Tibial nerve (tissue), 4 donors: ENCODE measurements at regions not wholly inside any gene's neighbourhood (a gene's known extent, or its start where the extent isn't known, plus 50 kb on each side); places are given as distances from the start of the nearest gene placed in this dataset.

ENCODE experiments used
- EP300 ChIP-seq, 2 donors: sonication (generic); formaldehyde crosslinking; IDR thresholded peaks; one replicate each; pipeline ENCODE4 v1.6.1; 2017; ENCODE audit warnings: antibody characterized with exemption in 2 of 2, mild to moderate bottlenecking in 1 of 2
- POLR2A ChIP-seq, 2 donors: fragments of 450-650 bp; IDR thresholded peaks; one replicate each; pipeline ENCODE4 v1.6.1; 2017; ENCODE audit warnings: antibody characterized with exemption in 2 of 2, mild to moderate bottlenecking in 2 of 2, moderate library complexity in 2 of 2
- TF ChIP-seq, protein P1 (sequence below), 5 experiments: fragments of 200-600 bp in 3 of 5; fragments of 450-650 bp in 2 of 5; sonication (generic) in 3 of 5; IDR thresholded peaks; one replicate each; pipeline ENCODE4 v1.5.1; 2016 to 2019; ENCODE audit warnings: antibody characterized with exemption in 5 of 5, mild to moderate bottlenecking in 3 of 5, moderate library complexity in 2 of 5

DNA sequence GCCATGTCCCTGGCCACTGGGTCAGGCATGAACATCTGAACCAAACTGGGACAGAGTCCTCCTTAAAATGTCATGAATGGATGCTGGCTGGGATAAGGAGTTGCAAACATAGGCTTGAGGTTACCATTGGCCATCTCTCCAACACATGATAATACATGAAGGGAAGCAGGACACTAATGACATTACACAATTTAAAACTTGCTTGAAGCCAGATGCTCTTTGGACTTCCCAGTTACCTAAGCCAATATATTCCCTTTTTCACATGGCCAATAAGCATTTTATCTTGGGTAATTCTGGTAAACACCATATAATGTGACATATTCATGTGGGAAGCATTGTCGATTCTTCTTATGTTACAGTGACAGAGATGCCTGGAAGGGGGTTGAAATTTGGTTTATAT lies 148.0 kb upstream of the PLN start:
- TF ChIP-seq, protein P1, sequence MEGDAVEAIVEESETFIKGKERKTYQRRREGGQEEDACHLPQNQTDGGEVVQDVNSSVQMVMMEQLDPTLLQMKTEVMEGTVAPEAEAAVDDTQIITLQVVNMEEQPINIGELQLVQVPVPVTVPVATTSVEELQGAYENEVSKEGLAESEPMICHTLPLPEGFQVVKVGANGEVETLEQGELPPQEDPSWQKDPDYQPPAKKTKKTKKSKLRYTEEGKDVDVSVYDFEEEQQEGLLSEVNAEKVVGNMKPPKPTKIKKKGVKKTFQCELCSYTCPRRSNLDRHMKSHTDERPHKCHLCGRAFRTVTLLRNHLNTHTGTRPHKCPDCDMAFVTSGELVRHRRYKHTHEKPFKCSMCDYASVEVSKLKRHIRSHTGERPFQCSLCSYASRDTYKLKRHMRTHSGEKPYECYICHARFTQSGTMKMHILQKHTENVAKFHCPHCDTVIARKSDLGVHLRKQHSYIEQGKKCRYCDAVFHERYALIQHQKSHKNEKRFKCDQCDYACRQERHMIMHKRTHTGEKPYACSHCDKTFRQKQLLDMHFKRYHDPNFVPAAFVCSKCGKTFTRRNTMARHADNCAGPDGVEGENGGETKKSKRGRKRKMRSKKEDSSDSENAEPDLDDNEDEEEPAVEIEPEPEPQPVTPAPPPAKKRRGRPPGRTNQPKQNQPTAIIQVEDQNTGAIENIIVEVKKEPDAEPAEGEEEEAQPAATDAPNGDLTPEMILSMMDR (IDR thresholded peaks at IDR 0.05), result no peak
- TF ChIP-seq EP300 (IDR thresholded peaks at IDR 0.05), result no peak
- TF ChIP-seq POLR2A (IDR thresholded peaks at IDR 0.05), result no peak
